Spleen (tissue), 7 donors: ENCODE measurements at regions not wholly inside any gene's neighbourhood (a gene's known extent, or its start where the extent isn't known, plus 50 kb on each side); places are given as distances from the start of the nearest gene placed in this dataset.

Source experiments
- CTCF ChIP-seq, 11 experiments: fragments of 200-600 bp in 7 of 11; fragments of 450-650 bp in 4 of 11; sonication (generic) in 4 of 11; IDR thresholded peaks in 8 of 11; conservative IDR thresholded peaks in 3 of 11; 1 replicate in 7 of 11; 2 replicates in 4 of 11; pipeline versions ENCODE4 v1.4.0 to v1.8.0; 2016 to 2021; ENCODE audit warnings: antibody characterized with exemption in 11 of 11, inconsistent platforms in 4 of 11, mild to moderate bottlenecking in 1 of 11
- POLR2A ChIP-seq, 3 donors: fragments of 450-650 bp; IDR thresholded peaks; one replicate each; pipeline ENCODE4 v1.5.1; 2017; ENCODE audit warnings: antibody characterized with exemption in 3 of 3, mild to moderate bottlenecking in 1 of 3
- donor health status: DM: no; HTN: no; CAD: no; lungs with moderate emphysema.
- donor health status: DM: no; HTN: no; CAD: no.
- donor health status: DM: no; HTN: no; CAD: no.

DNA sequence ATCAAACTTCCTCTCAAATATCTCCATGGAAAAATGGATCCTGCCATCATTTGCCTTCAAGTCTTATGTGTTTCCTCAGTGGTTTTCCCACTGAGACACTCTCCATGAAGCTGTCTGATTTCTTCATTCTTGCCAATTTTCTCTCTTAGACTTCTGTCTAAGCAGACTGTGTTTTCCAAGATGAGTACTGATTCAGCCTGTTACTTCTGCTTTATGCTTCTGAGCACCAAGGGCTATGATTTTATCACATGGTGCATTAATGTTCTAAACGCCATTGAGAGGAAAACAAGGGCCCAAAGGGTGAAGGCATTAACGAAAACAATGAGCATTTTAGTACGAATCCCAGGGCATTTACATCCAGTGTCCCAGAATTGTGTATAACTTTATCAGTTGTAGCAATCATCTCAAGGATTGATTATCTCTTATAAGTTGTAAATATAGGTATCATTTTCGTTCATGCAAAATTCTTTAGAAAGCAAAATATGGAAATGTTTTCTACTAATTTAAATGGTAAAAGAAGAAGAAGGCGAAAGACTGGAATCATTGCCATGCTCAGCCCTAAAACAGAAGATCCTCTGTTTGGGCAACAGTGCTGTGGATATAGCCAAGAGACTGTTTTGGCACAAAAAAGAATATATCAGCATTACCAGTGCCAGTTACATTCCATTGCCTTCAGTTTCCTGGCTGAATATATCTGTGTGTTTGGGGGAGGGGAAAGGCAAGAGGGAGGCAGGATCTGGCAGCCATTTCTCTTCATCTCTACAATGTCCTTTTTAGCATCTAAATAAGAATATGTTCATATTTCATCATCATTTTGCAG lies 537.6 kb downstream of the ANXA1 start:
- no peak for TF ChIP-seq CTCF (IDR thresholded peaks at IDR 0.05 in 8 of 11, conservative IDR thresholded peaks at IDR 0.05 in 3 of 11)
- no peak for TF ChIP-seq POLR2A (IDR thresholded peaks at IDR 0.05)
